ENCODE measurements at regions not wholly inside any gene's neighbourhood (a gene's known extent, or its start where the extent isn't known, plus 50 kb on each side); places are given as distances from the start of the nearest gene placed in this dataset.

DNA sequence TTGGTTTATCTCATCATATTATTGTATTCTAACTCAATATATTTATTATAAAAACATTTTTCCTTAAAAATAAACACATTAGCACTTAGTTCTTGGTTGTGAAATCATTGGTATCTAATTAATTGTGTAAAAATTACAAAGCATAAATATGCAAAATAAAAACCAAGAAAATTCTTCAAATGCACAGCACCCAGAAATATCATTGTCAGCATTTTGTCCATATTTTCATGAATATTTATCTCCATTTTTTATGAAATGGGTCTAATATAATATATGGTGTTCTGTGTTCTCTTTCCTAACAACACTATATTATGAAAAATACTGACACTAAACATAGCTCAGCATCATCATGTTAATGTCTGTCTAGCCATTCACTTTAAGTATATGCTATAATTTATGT, 877.8 kb upstream of the MAP3K7 start:
- no peak for DNase-seq (ENCODE audit: low read depth in 3 of 3)

DNA sequence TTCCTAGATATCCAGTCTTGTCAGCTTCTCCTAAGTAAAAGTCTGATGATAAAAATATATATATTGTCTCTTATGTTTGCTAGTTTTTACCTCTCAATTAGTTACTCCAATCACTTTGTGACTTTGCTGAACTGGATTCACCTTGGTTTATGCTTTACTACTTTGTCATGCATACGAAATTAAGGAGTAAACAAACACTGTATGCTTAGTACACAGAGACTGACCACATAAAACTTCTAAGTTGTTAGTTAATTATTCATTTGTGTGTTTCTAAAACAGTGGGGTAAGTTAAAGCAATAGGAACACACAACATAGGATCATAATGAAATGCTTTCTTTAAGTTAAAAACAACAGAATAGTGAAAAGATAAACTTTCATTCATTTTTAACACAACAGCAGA, 877.3 kb upstream of the MAP3K7 start:
- DNase-seq (ENCODE audit: low read depth in 3 of 3), result no peak

DNA sequence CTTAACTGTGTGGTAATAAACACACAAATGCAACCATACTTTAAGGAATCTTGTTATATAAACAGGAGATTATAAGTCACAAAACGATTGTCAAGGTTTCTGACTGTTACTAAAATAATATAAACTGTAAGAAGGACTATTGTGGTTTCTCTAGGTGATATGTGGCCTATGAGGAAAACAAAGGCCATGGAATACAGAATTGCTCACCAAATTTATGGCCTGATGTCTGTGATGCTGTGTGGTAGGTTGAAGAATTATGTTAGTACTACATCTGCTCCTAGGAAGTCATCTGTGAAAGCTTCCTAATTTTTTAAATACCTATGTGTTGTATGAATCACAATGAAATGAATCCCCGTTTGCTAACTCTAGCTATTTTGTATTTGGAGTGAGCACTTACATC, 875.4 kb upstream of the MAP3K7 start:
- no peak for DNase-seq (ENCODE audit: low read depth in 3 of 3)

DNA sequence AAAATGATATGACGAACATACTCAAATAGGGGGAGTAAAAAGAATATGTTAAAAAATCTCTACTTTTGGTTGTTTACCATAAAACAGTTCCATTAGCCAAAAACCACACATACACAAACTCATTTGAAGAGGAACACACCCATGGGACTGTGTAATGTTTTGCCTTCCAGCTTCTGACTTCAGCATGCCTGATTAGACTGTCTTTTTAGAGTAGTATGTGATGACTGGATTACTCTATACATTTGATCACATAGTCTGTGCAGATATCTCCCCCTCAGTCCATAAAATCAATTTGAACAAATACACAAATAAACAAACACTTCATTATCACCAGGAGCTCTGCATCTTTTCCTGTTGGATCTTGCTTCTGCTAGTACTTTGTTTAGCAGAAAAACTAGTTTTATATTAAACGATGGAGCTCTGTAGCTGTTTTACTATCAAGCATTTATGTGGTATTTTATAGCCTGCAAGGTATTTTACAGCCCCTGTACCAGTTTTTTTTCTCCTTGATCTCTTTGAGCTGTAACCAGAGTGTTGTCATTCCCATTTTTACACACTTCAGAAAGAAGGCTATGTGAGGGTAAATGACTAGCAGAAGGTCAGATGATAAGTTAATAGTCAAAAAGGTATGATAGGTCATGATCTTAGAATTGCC, 866.5 kb upstream of the MAP3K7 start:
- DNase-seq (ENCODE audit: low read depth in 3 of 3), result no peak

DNA sequence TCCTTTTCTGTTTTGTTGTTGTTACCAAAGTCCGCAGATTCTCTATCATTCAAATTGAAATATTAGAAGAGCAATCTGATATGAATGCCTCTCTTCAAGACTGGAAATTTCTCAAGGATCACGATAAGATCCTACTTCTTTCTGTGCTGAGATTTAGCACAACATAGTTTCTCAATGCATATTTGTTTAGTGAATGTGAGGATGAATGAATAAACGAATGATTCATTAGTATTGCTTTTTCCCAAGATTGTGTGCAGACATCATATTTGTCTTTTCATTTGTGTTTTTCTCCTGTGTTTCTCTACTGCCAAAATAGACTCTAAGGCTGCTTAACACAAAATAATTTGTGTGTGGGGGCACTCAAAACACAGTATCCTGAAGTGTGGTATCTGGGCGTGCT, 862.7 kb upstream of the MAP3K7 start:
- DNase-seq (ENCODE audit: low read depth in 3 of 3), result no peak

DNA sequence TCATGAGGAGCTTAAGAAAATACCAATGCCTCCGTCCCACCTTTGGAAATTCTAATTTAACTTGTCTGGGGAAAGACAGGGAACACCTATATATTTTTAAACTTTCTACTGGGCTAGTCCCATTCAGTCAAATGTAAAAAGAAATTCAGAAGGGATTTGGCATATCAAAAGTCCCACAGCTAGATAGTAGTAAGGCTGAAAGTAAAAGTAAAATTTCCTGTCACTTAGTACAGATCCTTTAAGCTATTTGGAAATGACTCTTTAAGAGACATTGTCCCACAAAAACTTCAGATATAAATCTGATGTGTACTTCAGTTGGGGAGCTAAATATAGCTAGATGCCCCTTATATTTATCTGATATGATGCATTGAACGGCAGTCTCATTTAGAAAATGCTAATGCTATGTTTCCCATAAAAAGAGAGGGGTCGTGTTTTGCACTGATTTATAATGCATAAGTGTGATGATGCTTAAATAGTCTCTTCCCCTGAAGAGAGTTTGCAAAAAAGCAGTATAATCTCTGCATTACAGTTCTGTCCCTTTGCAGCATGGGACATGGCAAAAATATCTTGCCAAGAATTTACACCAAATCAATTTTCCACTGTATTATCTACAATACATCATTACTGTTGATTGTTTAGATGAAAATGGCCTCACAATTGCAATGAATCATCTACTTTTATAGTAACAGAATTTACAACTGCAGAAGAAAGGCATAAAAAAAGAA, 860.8 kb upstream of the MAP3K7 start:
- DNase-seq (ENCODE audit: low read depth in 3 of 3), result no peak

DNA sequence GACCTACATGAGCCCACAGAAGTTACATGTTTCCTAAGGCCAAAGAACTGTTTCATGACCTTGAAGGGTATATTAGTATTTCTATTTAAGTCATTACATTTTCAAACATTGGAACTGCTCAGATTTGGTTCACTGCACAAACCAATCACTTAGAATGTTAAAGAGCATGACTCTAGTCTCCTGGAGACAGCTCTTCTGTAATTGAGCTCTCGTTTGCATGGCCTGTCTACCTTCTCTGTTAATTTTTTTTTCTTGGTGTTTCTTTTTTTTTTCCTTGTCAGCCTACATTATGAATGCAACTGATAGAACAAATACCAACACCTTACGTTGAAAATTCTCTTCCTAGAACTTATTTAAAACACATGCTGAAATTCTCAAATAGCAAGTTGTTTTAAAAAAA, 860.2 kb upstream of the MAP3K7 start:
- no peak for DNase-seq (ENCODE audit: low read depth in 3 of 3)

DNA sequence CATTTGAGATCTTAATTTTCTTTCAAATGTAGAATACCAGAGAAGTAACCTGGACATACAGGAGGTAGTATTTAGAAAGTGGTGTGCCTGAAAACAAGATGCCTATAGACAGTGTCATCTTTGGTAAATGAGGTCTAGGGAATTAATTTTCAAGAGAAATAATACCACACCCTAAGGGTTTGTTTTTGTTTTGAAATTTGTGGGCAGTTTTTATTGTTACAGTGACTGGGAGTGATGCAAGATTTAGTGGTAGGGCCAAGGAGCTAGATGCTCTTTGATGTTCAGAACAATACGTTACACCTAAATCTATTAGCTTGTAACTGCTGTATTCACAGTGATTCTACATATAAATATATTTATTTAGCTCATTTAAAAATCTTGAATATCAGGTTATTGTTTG, 856.5 kb upstream of the MAP3K7 start:
- DNase-seq (ENCODE audit: low read depth in 3 of 3), result no peak

DNA sequence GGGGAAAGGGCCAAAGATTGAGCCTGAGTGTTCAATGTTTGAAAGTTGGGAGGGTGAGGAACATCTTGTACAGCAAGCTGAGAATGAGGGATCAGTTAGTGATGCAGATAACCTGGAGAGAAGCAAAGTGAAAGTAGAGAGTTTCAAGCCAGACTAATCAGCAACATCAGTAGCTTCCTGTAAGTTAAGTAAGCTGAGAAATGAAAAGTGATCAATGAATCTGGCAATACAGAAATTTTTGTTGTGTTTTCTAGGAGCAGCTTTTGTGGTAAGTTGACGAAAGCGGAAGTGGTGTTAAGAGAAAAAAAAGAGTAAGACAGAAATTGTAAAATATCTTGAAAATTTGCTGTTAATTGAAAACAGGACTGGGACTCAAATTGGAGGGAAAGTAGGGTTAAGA, 855.5 kb upstream of the MAP3K7 start:
- no peak for DNase-seq (ENCODE audit: low read depth in 3 of 3)

DNA sequence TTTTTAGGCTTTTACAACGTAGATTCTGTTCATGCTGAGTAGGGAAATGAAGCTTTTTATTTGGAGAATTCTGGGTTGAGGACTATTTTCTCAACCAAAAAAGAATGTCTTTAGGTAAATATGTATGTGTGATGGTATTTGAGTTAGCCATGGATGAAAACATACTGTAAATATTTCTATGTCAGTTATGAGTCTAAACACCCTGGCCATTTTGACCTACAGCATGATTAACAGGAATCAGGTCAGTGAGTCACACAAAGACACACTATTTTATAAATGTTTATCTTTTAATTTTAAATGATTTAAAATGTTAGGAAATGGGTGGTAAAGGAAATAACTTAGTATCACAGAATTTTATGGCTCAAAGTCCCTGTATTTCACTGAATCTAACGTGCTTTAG, 851.7 kb upstream of the MAP3K7 start:
- no peak for DNase-seq (ENCODE audit: low read depth in 3 of 3)

DNA sequence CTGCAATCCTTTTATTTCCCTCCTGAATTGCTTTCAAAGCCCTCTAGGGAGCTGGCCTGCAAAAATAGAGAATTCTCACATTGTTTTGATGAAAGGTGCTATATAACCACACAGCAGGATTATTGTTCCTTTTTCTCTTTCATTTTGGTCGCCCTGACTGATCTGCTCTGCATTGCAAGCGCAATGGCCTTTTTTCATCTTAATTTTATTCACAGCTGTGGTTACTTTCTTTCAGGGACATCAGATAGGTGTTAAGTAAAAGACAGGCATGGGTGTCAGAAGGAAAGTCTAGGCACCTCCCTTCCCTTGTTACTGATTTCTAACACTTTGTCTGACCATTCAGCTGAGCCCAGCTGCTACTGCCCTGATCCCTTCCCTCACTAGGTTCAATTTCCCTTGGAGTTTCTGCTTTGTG, 850.5 kb upstream of the MAP3K7 start:
- no peak for DNase-seq (ENCODE audit: low read depth in 3 of 3)

DNA sequence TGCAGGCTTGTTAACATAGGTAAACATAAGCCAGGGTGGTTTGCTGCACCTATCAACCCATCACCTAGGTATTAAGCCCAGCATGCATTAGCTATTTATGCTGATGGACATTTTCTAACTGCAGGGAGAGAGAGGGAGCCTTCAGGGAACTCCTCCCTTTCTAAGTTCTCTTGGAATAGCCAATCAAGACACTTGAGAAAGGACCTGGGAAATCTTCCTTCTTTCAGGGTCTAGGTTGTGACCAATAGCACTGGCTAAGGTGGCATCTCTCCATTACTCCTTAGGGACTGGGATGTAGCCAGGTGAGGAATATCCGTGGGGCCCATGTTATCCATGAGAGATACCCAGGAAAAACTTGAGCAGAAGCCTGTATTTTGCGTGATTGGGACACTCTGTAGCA, 849.6 kb upstream of the MAP3K7 start:
- DNase-seq (ENCODE audit: low read depth in 3 of 3), result no peak

DNA sequence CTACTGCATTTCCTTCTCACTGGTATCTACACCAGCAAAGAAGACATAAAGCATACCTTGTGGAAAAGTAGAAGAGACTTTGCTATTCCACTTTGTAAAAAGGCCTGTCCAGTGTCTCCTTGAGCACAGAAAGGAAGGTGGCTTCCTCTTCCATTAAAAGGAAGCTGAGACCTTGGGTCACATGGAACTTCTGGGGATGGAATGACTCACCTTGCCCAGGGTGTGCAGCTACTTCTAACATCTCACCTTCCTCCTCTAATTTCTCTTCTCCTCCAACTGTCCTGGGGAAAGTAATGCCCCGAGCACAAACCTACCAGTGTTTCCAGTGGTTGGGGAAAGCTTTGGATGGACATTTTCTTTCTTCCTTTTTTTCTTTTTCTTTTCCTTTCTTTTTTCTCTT, 848.8 kb upstream of the MAP3K7 start:
- no peak for DNase-seq (ENCODE audit: low read depth in 3 of 3)

DNA sequence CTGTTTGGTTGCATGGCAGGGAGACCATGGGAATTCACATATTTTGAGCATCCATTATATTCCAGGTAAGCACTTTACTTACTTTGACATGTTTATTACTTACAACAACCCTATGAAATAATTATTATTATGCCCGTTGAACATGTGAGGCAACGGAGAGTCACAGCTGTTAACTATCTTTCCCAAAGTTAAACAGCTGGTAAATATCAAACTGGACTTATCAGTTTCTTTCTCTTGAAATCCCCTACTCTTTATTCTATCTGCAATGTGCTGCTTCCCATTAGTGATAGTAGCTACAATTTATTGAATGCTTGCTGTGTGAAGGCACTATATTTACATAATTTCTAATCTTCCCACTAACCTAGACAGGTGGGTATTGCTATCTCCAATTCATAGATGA, 847.7 kb upstream of the MAP3K7 start:
- DNase-seq (ENCODE audit: low read depth in 3 of 3), result no peak

DNA sequence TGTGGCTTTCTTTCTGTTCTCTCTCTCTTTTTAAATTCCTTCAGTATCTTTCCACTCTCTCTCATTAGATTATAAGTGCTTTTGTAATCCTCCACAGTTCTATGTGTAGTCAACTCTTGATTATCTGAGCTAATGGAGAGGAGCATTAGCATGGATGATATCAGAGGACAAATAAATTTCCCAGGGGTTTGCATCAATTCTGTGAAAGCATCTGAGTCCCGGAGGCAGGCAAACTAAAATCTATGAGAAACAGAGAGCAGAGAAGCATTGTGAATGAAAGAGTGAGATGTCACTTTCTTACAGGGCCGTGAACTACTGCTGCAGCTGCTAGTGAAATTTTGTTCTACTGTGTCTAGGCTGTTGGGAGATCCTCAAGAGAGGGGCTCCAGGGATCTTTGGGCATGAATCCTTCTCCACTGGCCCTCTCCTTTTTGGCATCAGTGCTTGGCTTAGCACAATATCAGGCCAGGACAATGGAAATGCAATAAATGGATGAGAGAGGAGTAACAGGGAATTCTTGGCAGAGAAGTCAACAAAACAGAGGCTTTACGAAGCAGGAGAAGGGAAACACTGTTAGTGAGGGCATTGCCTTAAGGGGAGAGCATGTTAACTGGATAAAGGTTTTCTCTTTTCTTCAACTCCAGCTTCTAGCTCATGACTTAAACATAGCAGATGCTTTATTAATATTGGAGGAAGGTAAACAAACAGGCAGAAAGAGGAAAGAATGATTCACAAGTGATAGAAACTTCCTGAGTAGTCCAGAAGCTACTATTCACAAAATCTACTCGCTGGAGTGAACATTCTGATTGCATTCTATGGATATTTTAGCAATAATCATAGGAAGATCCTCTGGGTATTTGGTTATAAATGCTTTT, 847.0 kb upstream of the MAP3K7 start:
- no peak for DNase-seq (ENCODE audit: low read depth in 3 of 3)

DNA sequence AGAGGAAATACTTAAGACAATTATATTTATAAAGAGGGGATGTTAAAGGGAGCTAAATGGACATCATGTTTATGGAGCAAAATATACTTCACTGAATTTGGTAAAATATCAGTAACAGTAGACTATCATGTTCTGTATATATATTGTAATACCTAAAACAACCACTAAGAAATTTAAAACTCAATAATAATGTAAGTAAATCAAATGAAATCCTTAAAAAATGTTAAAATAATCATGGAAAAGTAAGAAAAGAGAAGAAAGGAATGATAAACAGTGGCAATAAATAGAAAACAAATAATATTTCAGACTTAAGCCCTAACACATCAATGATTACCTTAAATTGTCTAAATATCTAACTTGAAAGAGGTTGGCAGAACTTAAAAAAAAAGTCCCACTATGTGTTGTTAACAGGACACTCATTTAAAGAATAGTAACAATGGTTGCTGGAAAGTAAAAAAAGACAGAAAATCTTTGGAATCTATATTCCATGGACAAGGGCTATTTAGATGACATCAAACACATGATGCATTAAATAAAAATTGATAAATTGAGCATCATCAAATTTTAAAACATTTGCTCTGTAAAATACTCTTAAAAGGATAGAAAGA, 842.2 kb upstream of the MAP3K7 start:
- DNase-seq (ENCODE audit: low read depth in 3 of 3), result no peak

DNA sequence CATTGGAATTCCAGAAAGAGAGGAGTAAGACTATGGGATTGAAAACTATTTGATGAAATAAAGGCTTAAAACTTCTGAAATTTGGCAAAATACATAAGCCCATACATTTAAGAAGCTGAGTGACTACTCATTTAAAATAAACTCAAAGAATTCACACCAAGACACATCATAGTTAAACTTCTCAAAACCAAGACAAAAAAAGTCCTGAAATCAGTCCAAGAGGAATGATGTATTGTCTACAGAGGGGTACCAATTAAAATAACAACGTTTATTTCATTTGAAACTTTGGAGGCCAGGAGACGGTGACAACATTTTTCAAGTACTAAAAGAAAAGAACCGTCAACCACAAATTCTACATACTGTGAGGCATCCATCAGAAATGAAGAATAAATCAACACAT, 841.4 kb upstream of the MAP3K7 start:
- no peak for DNase-seq (ENCODE audit: low read depth in 3 of 3)

DNA sequence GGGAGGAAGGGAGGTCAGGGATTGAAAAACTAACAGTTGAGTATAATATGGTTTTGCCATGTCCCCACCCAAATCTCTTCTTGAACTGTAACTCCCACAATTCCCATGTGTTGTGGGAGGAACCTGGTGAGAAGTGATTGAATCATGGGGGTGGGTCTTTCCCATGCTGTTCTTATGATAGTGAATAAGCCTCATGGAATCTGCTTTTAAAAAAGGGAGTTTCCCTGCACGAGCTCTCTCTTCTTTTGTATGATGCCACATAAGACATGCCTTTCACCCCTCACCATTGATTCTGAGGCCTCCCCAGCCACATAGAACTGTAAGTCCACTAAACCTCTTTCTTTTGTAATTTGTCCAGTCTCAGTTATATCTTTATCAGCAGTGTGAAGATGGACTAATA, 833.4 kb upstream of the MAP3K7 start:
- no peak for DNase-seq (ENCODE audit: low read depth in 3 of 3)

DNA sequence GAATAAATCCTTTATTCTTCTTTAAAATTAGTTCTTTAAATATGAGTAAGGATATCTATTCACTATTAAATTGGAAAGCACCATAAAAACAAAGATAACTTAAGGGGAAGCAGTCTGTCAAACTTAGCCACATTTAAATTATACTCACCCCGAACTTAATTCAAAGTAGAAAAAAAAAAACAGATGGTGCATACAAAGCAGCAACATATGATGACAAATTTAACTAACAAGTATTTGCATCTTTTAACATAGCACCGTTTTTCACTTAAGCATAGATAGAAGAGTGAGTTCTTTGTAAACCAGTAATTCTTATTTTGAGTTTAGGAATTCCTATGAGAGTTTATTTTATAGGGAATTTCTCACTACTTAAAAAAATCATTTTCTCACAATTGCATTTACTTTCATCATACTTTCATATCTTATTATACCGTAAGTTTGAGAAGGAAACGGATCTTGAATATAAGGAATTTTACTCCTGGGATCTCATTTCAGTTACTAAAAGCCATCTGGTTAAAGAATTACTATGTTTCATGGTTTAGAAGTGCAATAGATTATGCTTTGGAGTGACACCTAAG, 828.2 kb upstream of the MAP3K7 start:
- DNase-seq (ENCODE audit: low read depth in 3 of 3), result no peak

DNA sequence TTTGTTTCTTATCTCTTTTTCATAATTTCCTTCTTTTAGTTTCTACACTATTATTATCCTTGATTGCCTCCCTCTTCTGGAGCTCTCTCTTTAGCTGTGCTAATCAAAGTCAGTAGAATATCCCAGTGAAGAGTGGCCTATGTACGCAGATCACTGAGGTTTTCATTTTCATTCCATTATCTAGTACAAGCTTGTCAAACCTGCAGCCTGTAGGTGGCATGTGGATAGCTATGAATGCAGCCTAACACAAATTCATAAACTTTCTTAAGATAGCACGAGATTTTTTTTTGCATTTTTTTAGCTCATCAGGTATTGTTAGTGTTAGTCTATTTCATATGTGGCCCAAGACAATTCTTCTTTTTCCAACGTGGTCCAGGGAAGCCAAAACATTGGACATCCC, 825.7 kb upstream of the MAP3K7 start:
- no peak for DNase-seq (ENCODE audit: low read depth in 3 of 3)

DNA sequence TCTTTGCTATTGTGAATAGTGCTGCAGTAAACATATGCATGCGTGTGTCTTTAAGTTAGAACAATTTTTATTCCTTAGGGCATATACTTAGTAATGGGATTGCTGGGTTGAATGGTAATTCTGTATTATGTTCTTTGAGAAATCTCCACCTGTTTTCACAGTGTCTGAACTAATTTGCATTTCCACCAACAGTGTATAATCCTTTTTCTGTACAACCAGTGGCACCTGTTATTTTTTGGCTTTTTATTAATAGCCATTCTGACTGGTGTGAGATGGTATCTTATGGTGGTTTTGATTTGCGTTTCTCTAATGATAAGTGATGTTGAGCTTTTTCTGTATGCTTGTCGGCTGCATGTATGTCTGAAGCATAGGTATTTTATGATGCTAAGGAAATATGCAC, 820.8 kb upstream of the MAP3K7 start:
- no peak for DNase-seq (ENCODE audit: low read depth in 3 of 3)

DNA sequence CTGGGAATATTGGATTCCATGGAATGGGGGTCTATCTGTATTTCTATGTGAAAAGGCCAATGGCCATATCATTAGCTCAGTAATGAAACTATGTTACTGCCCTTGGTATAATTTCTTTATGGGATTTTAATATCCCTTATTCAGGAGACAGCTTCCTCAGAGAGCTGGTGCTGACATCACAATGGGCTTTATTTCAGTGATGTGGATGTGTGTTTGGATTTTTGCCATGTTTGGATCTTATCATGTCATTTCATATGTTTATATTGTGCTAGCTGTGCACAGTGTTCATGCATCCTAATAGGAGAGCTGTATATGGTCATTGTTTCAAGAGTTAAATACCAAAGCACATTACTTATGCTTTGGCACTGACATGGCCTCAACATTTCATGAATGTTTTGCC, 806.1 kb upstream of the MAP3K7 start:
- DNase-seq (ENCODE audit: low read depth in 3 of 3), result no peak

Measured in stimulated activated CD4-positive, alpha-beta T cell treated with anti-CD3 and anti-CD28 coated beads, TNF-alpha, amount 100 ng/mL, for 24 hours (primary cell).